ENCODE measurements at regions not wholly inside any gene's neighbourhood (a gene's known extent, or its start where the extent isn't known, plus 50 kb on each side); places are given as distances from the start of the nearest gene placed in this dataset.
"Not testable (repeated sequence)": the region's sequence is repeated elsewhere in the genome, so short reads cannot be mapped to it uniquely, and the experiment has no call there.

- Histone ChIP-seq H3K9me3 (ENCODE audit: low read length) (no peaks in the 10 kb centered on the region), H3K79me2 (replicated peaks; ENCODE audit: insufficient read depth, low read length) (no peaks in the 10 kb centered on the region), H3K36me3 (ENCODE audit: insufficient read depth, low read length) (no peaks in the 10 kb centered on the region), H3K9me2 (ENCODE audit: insufficient read depth, low read length) (no peaks in the 10 kb centered on the region), H3K27ac (ENCODE audit: low read length) (no peak overlapping the region), H3K27me3 (ENCODE audit: insufficient read depth, low read depth, low read length) (no peaks in the 10 kb centered on the region), H3K4me3 (ENCODE audit: low read length) (no peak overlapping the region), H2AFZ (ENCODE audit: low read depth, low read length) (no peak overlapping the region), H3K4me2 (ENCODE audit: low read length) (no peak overlapping the region), H4K20me1 (ENCODE audit: insufficient read depth) (no peaks in the 10 kb centered on the region), H3F3A (ENCODE audit: insufficient read depth, low read length, poor library complexity, severe bottlenecking) (no peaks in the 10 kb centered on the region), H3K9ac (ENCODE audit: low read length) (no peak overlapping the region)
- TF ChIP-seq MXI1 (conservative IDR thresholded peaks at IDR 0.05; ENCODE audit: poor library complexity, severe bottlenecking) (no peak), EP300 (conservative IDR thresholded peaks at IDR 0.05; ENCODE audit: poor library complexity, severe bottlenecking) (no peak), EZH2 (IDR thresholded peaks at IDR 0.05; ENCODE audit: borderline replicate concordance, insufficient read depth, low read length, poor library complexity, severe bottlenecking) (no peak)
These were observed 249.0 kb downstream of the CYRIA start for GRCh38 chr2:16416651-16417050.

- H3F3A ChIP-seq (ENCODE audit: insufficient read depth, low read length, poor library complexity, severe bottlenecking); H3K9ac ChIP-seq (ENCODE audit: low read length); H3K27me3 ChIP-seq (ENCODE audit: insufficient read depth, low read depth, low read length); H3K36me3 ChIP-seq (ENCODE audit: insufficient read depth, low read length); H2AFZ ChIP-seq (ENCODE audit: low read depth, low read length); H3K9me2 ChIP-seq (ENCODE audit: insufficient read depth, low read length); H3K9me3 ChIP-seq (ENCODE audit: low read length); H3K4me3 ChIP-seq (ENCODE audit: low read length); H3K4me2 ChIP-seq (ENCODE audit: low read length); H4K20me1 ChIP-seq (ENCODE audit: insufficient read depth); H3K79me2 ChIP-seq (replicated peaks; ENCODE audit: insufficient read depth, low read length); H3K27ac ChIP-seq (ENCODE audit: low read length): not testable (repeated sequence)
These were observed 249.8 kb downstream of the CYRIA start for GRCh38 chr2:16415861-16416260.

GRCh38 chr2:16413947-16414346 is 251.7 kb downstream of the CYRIA start:
- Histone ChIP-seq H3K9me3 (ENCODE audit: low read length) (no peaks in the 10 kb centered on the region), H3K4me2 (ENCODE audit: low read length) (no peak overlapping the region), H3F3A (ENCODE audit: insufficient read depth, low read length, poor library complexity, severe bottlenecking) (no peaks in the 10 kb centered on the region), H2AFZ (ENCODE audit: low read depth, low read length) (no peak overlapping the region), H3K27me3 (ENCODE audit: insufficient read depth, low read depth, low read length) (no peaks in the 10 kb centered on the region), H3K4me3 (ENCODE audit: low read length) (no peak overlapping the region), H3K27ac (ENCODE audit: low read length) (no peak overlapping the region), H3K9ac (ENCODE audit: low read length) (no peak overlapping the region), H3K36me3 (ENCODE audit: insufficient read depth, low read length) (no peaks in the 10 kb centered on the region), H3K9me2 (ENCODE audit: insufficient read depth, low read length) (no peaks in the 10 kb centered on the region), H3K79me2 (replicated peaks; ENCODE audit: insufficient read depth, low read length) (no peaks in the 10 kb centered on the region), H4K20me1 (ENCODE audit: insufficient read depth) (no peaks in the 10 kb centered on the region)
- TF ChIP-seq EP300 (conservative IDR thresholded peaks at IDR 0.05; ENCODE audit: poor library complexity, severe bottlenecking): no peak
- TF ChIP-seq EZH2 (IDR thresholded peaks at IDR 0.05; ENCODE audit: borderline replicate concordance, insufficient read depth, low read length, poor library complexity, severe bottlenecking): no peak
- TF ChIP-seq RAD21 (conservative IDR thresholded peaks at IDR 0.05): no peak
- no peak for TF ChIP-seq MXI1 (conservative IDR thresholded peaks at IDR 0.05; ENCODE audit: poor library complexity, severe bottlenecking)
- TF ChIP-seq REST (IDR thresholded peaks at IDR 0.05; ENCODE audit: borderline replicate concordance): no peak
- TF ChIP-seq POLR2AphosphoS5 (IDR thresholded peaks at IDR 0.05): no peak
- no peak for TF ChIP-seq CTCF (IDR thresholded peaks at IDR 0.05; ENCODE audit: poor library complexity, severe bottlenecking)
